ENCODE measurements at regions not wholly inside any gene's neighbourhood (a gene's known extent, or its start where the extent isn't known, plus 50 kb on each side); places are given as distances from the start of the nearest gene placed in this dataset.

DNA sequence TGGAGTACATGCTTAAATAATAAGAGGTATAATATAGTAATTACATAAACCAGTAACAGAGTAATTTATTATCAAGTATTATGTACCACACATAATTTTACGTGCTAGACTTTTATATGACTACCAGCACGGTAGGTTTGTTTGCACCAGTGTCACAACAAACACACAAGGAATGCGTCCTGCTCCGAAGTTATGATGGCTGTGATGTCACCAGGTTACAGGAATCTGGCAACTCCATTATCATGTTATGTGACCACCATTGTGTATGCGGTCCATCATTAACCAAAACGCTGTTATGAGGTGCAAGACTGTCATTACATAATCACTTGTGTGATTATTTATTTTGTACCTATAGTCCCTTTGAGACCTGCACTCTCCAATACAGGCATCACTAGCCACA lies 235.2 kb upstream of the PMEPA1 start:
- no peak for TF ChIP-seq CTCF (conservative IDR thresholded peaks at IDR 0.05 in 1 of 2, IDR thresholded peaks at IDR 0.05 in 1 of 2; ENCODE audit: extremely low read depth in 1 of 2, insufficient read depth in 1 of 2, low read depth in 1 of 2, low read length in 2 of 2)
- TF ChIP-seq EZH2 (IDR thresholded peaks at IDR 0.05; ENCODE audit: borderline replicate concordance, low read length) = no peak
